Loucy (cell line): ENCODE measurements at regions not wholly inside any gene's neighbourhood (a gene's known extent, or its start where the extent isn't known, plus 50 kb on each side); places are given as distances from the start of the nearest gene placed in this dataset.

Experiments
- H2AFZ ChIP-seq: fragments of 200-600 bp; sonication (generic); 2 replicates; pipeline ENCODE4 v1.6.0; 2016; ENCODE audit warnings: antibody characterized with exemption, mild to moderate bottlenecking, low read length, moderate library complexity
- H3F3A ChIP-seq: fragments of 200-600 bp; 2 replicates; pipeline ENCODE4 v1.6.0; 2016; ENCODE audit warnings: antibody characterized with exemption, low read depth, mild to moderate bottlenecking
- H3K27me3 ChIP-seq: fragments of 200-600 bp; sonication (generic); 2 replicates; pipeline ENCODE4 v1.6.1; 2014; ENCODE audit warnings: low read length, mild to moderate bottlenecking; ENCODE audit not compliant: insufficient read depth, poor library complexity, severe bottlenecking
- H3K36me3 ChIP-seq: fragments of 200-600 bp; sonication (generic); 2 replicates; pipeline ENCODE4 v1.6.1; 2016; ENCODE audit warnings: low read length; ENCODE audit not compliant: insufficient read depth
- H3K4me1 ChIP-seq: fragments of 200-600 bp; sonication (generic); 2 replicates; pipeline ENCODE4 v1.5.1; 2014; ENCODE audit warnings: low read length, mild to moderate bottlenecking; ENCODE audit not compliant: insufficient read depth, poor library complexity, severe bottlenecking
- H3K4me2 ChIP-seq: fragments of 200-600 bp; sonication (generic); 2 replicates; pipeline ENCODE4 v1.6.0; 2014; ENCODE audit warnings: antibody characterized with exemption, low read length, low read depth, mild to moderate bottlenecking; ENCODE audit not compliant: poor library complexity, severe bottlenecking
- H3K4me3 ChIP-seq: fragments of 200-600 bp; sonication (generic); 2 replicates; pipeline ENCODE4 v1.5.1; 2014; ENCODE audit warnings: low read length, mild to moderate bottlenecking, mixed read lengths; ENCODE audit not compliant: poor library complexity, severe bottlenecking
- H3K79me2 ChIP-seq: fragments of 200-600 bp; sonication (generic); 2 replicates; pipeline ENCODE4 v1.6.1; 2014; ENCODE audit warnings: low read length; ENCODE audit not compliant: insufficient read depth
- H3K9ac ChIP-seq: fragments of 200-600 bp; sonication (generic); 2 replicates; pipeline ENCODE4 v1.6.0; 2014; ENCODE audit warnings: mild to moderate bottlenecking, low read depth, low read length, moderate library complexity; ENCODE audit not compliant: poor library complexity, severe bottlenecking
- H3K9me2 ChIP-seq: fragments of 200-600 bp; sonication (generic); replicated peaks from 2 replicates; pipeline ENCODE4 v1.6.1; 2016; ENCODE audit warnings: low read depth, low read length, mixed read lengths
- H3K9me3 ChIP-seq: fragments of 200-600 bp; sonication (generic); 2 replicates; pipeline ENCODE4 v1.6.1; 2014; ENCODE audit warnings: mild to moderate bottlenecking, antibody characterized with exemption, low read length, low read depth; ENCODE audit not compliant: insufficient read depth
- H4K20me1 ChIP-seq: fragments of 200-600 bp; sonication (generic); 2 replicates; pipeline ENCODE4 v1.6.0; 2014; ENCODE audit warnings: antibody characterized with exemption, low read length, mild to moderate bottlenecking; ENCODE audit not compliant: insufficient read depth, poor library complexity, severe bottlenecking
- CTCF ChIP-seq: fragments of 200-600 bp; sonication (generic); conservative IDR thresholded peaks from 2 replicates; pipeline ENCODE4 v1.5.1; 2014; ENCODE audit warnings: mild to moderate bottlenecking, antibody characterized with exemption, low read length
- EZH2phosphoT487 ChIP-seq: fragments of 200-600 bp; IDR thresholded peaks from 2 replicates; pipeline ENCODE4 v1.6.1; 2018; ENCODE audit warnings: antibody characterized with exemption, mild to moderate bottlenecking, moderate library complexity, borderline replicate concordance

GRCh38 chr15:39392469-39393047, 188.3 kb upstream of the THBS1 start:
- TF ChIP-seq EZH2phosphoT487 (no peak), CTCF (no peak)

GRCh38 chr15:39393575-39394335, 187.1 kb upstream of the THBS1 start:
- H3K79me2 ChIP-seq = no peaks in the 10 kb centered on the region
- no peaks in the 10 kb centered on the region for H3K36me3 ChIP-seq
- peaks cover 39% of the 10 kb centered on the region for H3K4me1 ChIP-seq
- H3K9me2 ChIP-seq = no peaks in the 10 kb centered on the region
- H3F3A ChIP-seq = no peaks in the 10 kb centered on the region
- H3K4me3 ChIP-seq = no peak overlapping the region
- TF ChIP-seq CTCF (no peak), EZH2phosphoT487 (no peak)
- no peak overlapping the region for H3K9ac ChIP-seq
- H3K4me2 ChIP-seq = no peak overlapping the region
- no peaks in the 10 kb centered on the region for H3K9me3 ChIP-seq
- no peaks in the 10 kb centered on the region for H3K27me3 ChIP-seq
- no peaks in the 10 kb centered on the region for H4K20me1 ChIP-seq
- H2AFZ ChIP-seq = no peak overlapping the region

More at GRCh38 chr15:39392469-39393047, 188.3 kb upstream of the THBS1 start:
- Histone ChIP-seq H3F3A (no peaks in the 10 kb centered on the region), H4K20me1 (no peaks in the 10 kb centered on the region), H3K4me1 (peaks cover 34% of the 10 kb centered on the region), H2AFZ (no peak overlapping the region), H3K4me3 (no peak overlapping the region), H3K4me2 (no peak overlapping the region), H3K9me3 (no peaks in the 10 kb centered on the region), H3K79me2 (no peaks in the 10 kb centered on the region), H3K27me3 (no peaks in the 10 kb centered on the region), H3K36me3 (no peaks in the 10 kb centered on the region), H3K9me2 (no peaks in the 10 kb centered on the region), H3K9ac (no peak overlapping the region)

- H3K9me2 ChIP-seq = no peaks in the 10 kb centered on the region
- no peak overlapping the region for H3K9ac ChIP-seq
- H3K36me3 ChIP-seq = no peaks in the 10 kb centered on the region
- H3K27me3 ChIP-seq = no peaks in the 10 kb centered on the region
- H2AFZ ChIP-seq = no peak overlapping the region
- no peak for TF ChIP-seq EZH2phosphoT487
- no peak for TF ChIP-seq CTCF
- H3K79me2 ChIP-seq = no peaks in the 10 kb centered on the region
- H4K20me1 ChIP-seq = no peaks in the 10 kb centered on the region
- no peaks in the 10 kb centered on the region for H3F3A ChIP-seq
- H3K4me1 ChIP-seq = peaks cover 39% of the 10 kb centered on the region
- H3K9me3 ChIP-seq = no peaks in the 10 kb centered on the region
- no peak overlapping the region for H3K4me2 ChIP-seq
- no peak overlapping the region for H3K4me3 ChIP-seq
These were observed 186.4 kb upstream of the THBS1 start for GRCh38 chr15:39394496-39394895.
